ENCODE measurements at regions not wholly inside any gene's neighbourhood (a gene's known extent, or its start where the extent isn't known, plus 50 kb on each side); places are given as distances from the start of the nearest gene placed in this dataset.

GRCh38 chr2:83661711-83662110, 797.4 kb downstream of the SUCLG1 start:
- DNase-seq, result no peak

GRCh38 chr2:83654091-83654611, 804.9 kb downstream of the SUCLG1 start:
- no peak for TF ChIP-seq POLR2A (IDR thresholded peaks at IDR 0.05; ENCODE audit: low read length)
- no peak for TF ChIP-seq GATA1 (IDR thresholded peaks at IDR 0.05; ENCODE audit: low read depth, low read length)
- no peak for DNase-seq

More at GRCh38 chr2:83661711-83662110, 797.4 kb downstream of the SUCLG1 start:
- no peak for TF ChIP-seq POLR2A (IDR thresholded peaks at IDR 0.05; ENCODE audit: low read length)
- TF ChIP-seq GATA1 (IDR thresholded peaks at IDR 0.05; ENCODE audit: low read depth, low read length), result no peak

- TF ChIP-seq GATA1 (IDR thresholded peaks at IDR 0.05; ENCODE audit: low read depth, low read length), result no peak
- no peak for TF ChIP-seq POLR2A (IDR thresholded peaks at IDR 0.05; ENCODE audit: low read length)
- DNase-seq, result no peak
Observed at GRCh38 chr2:83650898-83651297, 808.2 kb downstream of the SUCLG1 start.

GRCh38 chr2:83650161-83650560, 808.9 kb downstream of the SUCLG1 start:
- TF ChIP-seq POLR2A (IDR thresholded peaks at IDR 0.05; ENCODE audit: low read length) (no peak), GATA1 (IDR thresholded peaks at IDR 0.05; ENCODE audit: low read depth, low read length) (no peak)
- DNase-seq, result no peak

GRCh38 chr2:83640506-83640905, 818.6 kb downstream of the SUCLG1 start:
- no peak for TF ChIP-seq GATA1 (IDR thresholded peaks at IDR 0.05; ENCODE audit: low read depth, low read length)
- no peak for TF ChIP-seq POLR2A (IDR thresholded peaks at IDR 0.05; ENCODE audit: low read length)

GRCh38 chr2:83633423-83633822, 825.7 kb downstream of the SUCLG1 start:
- TF ChIP-seq POLR2A (IDR thresholded peaks at IDR 0.05; ENCODE audit: low read length) (no peak), GATA1 (IDR thresholded peaks at IDR 0.05; ENCODE audit: low read depth, low read length) (no peak)
- no peak for DNase-seq

More at GRCh38 chr2:83640506-83640905, 818.6 kb downstream of the SUCLG1 start:
- no peak for DNase-seq

GRCh38 chr2:83630351-83630750, 828.7 kb downstream of the SUCLG1 start:
- no peak for DNase-seq
- TF ChIP-seq POLR2A (IDR thresholded peaks at IDR 0.05; ENCODE audit: low read length) (no peak), GATA1 (IDR thresholded peaks at IDR 0.05; ENCODE audit: low read depth, low read length) (no peak)

- TF ChIP-seq POLR2A (IDR thresholded peaks at IDR 0.05; ENCODE audit: low read length), result no peak
- no peak for TF ChIP-seq GATA1 (IDR thresholded peaks at IDR 0.05; ENCODE audit: low read depth, low read length)
- DNase-seq, result no peak
Observed at GRCh38 chr2:83615511-83615910, 843.6 kb downstream of the SUCLG1 start.

- DNase-seq, result no peak
- no peak for TF ChIP-seq POLR2A (IDR thresholded peaks at IDR 0.05; ENCODE audit: low read length)
- TF ChIP-seq GATA1 (IDR thresholded peaks at IDR 0.05; ENCODE audit: low read depth, low read length), result no peak
Observed at GRCh38 chr2:83613178-83613577, 845.9 kb downstream of the SUCLG1 start.

- TF ChIP-seq POLR2A (IDR thresholded peaks at IDR 0.05; ENCODE audit: low read length), result no peak
- no peak for TF ChIP-seq GATA1 (IDR thresholded peaks at IDR 0.05; ENCODE audit: low read depth, low read length)
- DNase-seq, result no peak
Observed at GRCh38 chr2:83602753-83603152, 856.3 kb downstream of the SUCLG1 start.

- TF ChIP-seq GATA1 (IDR thresholded peaks at IDR 0.05; ENCODE audit: low read depth, low read length) (no peak), POLR2A (IDR thresholded peaks at IDR 0.05; ENCODE audit: low read length) (no peak)
- no peak for DNase-seq
Observed at GRCh38 chr2:83596592-83597282, 862.3 kb downstream of the SUCLG1 start.

GRCh38 chr2:83595926-83596325, 863.2 kb downstream of the SUCLG1 start:
- DNase-seq, result no peak
- TF ChIP-seq GATA1 (IDR thresholded peaks at IDR 0.05; ENCODE audit: low read depth, low read length) (no peak), POLR2A (IDR thresholded peaks at IDR 0.05; ENCODE audit: low read length) (no peak)

- TF ChIP-seq POLR2A (IDR thresholded peaks at IDR 0.05; ENCODE audit: low read length) (no peak), GATA1 (IDR thresholded peaks at IDR 0.05; ENCODE audit: low read depth, low read length) (no peak)
- DNase-seq, result no peak
Observed at GRCh38 chr2:83595121-83595690, 863.9 kb downstream of the SUCLG1 start.

GRCh38 chr2:83594241-83595120, 864.6 kb downstream of the SUCLG1 start:
- DNase-seq, result no peak

More at GRCh38 chr2:83594241-83595120, 864.6 kb downstream of the SUCLG1 start:
- TF ChIP-seq GATA1 (IDR thresholded peaks at IDR 0.05; ENCODE audit: low read depth, low read length), result no peak
- TF ChIP-seq POLR2A (IDR thresholded peaks at IDR 0.05; ENCODE audit: low read length), result no peak
